ENCODE measurements at regions not wholly inside any gene's neighbourhood (a gene's known extent, or its start where the extent isn't known, plus 50 kb on each side); places are given as distances from the start of the nearest gene placed in this dataset.

DNA sequence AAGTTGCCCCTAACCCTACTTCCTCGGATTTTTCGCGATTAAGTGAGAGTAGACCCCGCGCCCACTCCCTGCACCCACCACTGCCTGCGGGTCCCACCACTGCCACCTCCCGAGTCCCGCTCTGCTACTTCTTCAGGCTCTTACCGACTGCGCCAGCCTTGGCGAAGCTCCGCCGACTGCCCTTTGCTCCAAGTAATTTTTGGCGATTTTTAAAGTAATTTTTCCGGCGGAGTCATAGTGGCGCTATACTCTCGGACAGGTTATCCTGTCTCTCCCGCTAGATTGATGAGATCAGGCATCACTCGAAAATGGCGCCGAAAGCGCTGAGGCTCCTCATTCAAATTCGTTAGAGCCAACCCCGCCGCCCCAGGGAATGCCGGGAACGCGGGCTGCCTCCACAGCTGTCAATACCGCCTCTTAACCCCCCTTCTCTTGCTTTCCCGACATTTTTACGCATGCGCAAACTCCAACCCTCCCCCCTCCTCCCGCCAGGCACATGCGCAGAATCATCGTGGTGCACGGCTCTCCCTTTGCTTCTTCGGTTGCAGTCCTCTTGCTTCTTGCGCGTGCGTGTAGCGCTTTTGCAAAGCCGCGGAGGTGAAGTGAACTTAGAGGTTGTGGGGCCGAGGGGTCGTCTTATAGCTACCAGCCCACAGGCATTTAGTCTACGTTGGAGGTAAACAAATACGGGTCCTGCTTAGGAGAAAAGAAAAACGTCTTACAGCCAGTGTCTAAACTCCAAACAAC lies 66.6 kb downstream of the KCNRG start (continued):
- TF ChIP-seq, protein P1, sequence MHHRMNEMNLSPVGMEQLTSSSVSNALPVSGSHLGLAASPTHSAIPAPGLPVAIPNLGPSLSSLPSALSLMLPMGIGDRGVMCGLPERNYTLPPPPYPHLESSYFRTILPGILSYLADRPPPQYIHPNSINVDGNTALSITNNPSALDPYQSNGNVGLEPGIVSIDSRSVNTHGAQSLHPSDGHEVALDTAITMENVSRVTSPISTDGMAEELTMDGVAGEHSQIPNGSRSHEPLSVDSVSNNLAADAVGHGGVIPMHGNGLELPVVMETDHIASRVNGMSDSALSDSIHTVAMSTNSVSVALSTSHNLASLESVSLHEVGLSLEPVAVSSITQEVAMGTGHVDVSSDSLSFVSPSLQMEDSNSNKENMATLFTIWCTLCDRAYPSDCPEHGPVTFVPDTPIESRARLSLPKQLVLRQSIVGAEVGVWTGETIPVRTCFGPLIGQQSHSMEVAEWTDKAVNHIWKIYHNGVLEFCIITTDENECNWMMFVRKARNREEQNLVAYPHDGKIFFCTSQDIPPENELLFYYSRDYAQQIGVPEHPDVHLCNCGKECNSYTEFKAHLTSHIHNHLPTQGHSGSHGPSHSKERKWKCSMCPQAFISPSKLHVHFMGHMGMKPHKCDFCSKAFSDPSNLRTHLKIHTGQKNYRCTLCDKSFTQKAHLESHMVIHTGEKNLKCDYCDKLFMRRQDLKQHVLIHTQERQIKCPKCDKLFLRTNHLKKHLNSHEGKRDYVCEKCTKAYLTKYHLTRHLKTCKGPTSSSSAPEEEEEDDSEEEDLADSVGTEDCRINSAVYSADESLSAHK (tag by site-specific recombination; IDR thresholded peaks at IDR 0.05) = peak; percentile 47; the same call in 1 of the 2 replicates
- TF ChIP-seq GLI2 (tag by site-specific recombination; IDR thresholded peaks at IDR 0.05; ENCODE audit: borderline replicate concordance, low read depth) (no peak), ZNF571 (tag by site-specific recombination; IDR thresholded peaks at IDR 0.05) (no peak), KLF7 (tag by site-specific recombination; IDR thresholded peaks at IDR 0.05; ENCODE audit: borderline replicate concordance) (peak; percentile 86; the same call in 1 of the 2 replicates), ZNF324 (tag by site-specific recombination; IDR thresholded peaks at IDR 0.05) (peak; percentile 77; the same call in 1 of the 2 replicates), ZNF629 (tag by site-specific recombination; IDR thresholded peaks at IDR 0.05) (peak; percentile 38), ZNF585B (tag by site-specific recombination; IDR thresholded peaks at IDR 0.05) (no peak), KLF10 (tag by site-specific recombination; IDR thresholded peaks at IDR 0.05) (peak; percentile 54), ZNF621 (tag by site-specific recombination; IDR thresholded peaks at IDR 0.05) (no peak), EGR2 (tag by site-specific recombination; IDR thresholded peaks at IDR 0.05; ENCODE audit: low read depth) (peak; percentile 98), SP7 (tag by site-specific recombination; IDR thresholded peaks at IDR 0.05) (peak; percentile 65; the same call in 1 of the 2 replicates), ZBTB1 (tag by site-specific recombination; IDR thresholded peaks at IDR 0.05) (no peak; the same call in 1 of the 2 replicates), ZNF677 (tag by site-specific recombination; IDR thresholded peaks at IDR 0.05) (no peak), ZNF341 (tag by site-specific recombination; IDR thresholded peaks at IDR 0.05; ENCODE audit: low read depth) (peak; percentile 55), ZNF24 (tag by site-specific recombination; IDR thresholded peaks at IDR 0.05) (peak; percentile 65; the same call in 1 of the 2 replicates), ZNF335 (tag by site-specific recombination; conservative IDR thresholded peaks at IDR 0.05) (peak; percentile 79), WT1 (tag by site-specific recombination; IDR thresholded peaks at IDR 0.05) (0 out of 2 replicates have a peak, but pooled peaks have one; percentile 70), ZNF2 (tag by site-specific recombination; IDR thresholded peaks at IDR 0.05) (peak; percentile 65), SP3 (tag by site-specific recombination; IDR thresholded peaks at IDR 0.05) (peak; percentile 35), ZNF391 (tag by site-specific recombination; IDR thresholded peaks at IDR 0.05; ENCODE audit: borderline replicate concordance, low read depth) (peak; percentile 79; the same call in 1 of the 2 replicates), ZNF501 (tag by site-specific recombination; IDR thresholded peaks at IDR 0.05) (peak; percentile 88; the same call in 1 of the 2 replicates), ZEB2 (tag by site-specific recombination; IDR thresholded peaks at IDR 0.05) (peak; percentile 77), ZNF394 (tag by site-specific recombination; IDR thresholded peaks at IDR 0.05; ENCODE audit: borderline replicate concordance) (peak; percentile 73), OVOL3 (tag by site-specific recombination; IDR thresholded peaks at IDR 0.05) (no peak), ZFHX2 (tag by site-specific recombination; conservative IDR thresholded peaks at IDR 0.05) (peak; percentile 98)
- TF ChIP-seq, protein P2, sequence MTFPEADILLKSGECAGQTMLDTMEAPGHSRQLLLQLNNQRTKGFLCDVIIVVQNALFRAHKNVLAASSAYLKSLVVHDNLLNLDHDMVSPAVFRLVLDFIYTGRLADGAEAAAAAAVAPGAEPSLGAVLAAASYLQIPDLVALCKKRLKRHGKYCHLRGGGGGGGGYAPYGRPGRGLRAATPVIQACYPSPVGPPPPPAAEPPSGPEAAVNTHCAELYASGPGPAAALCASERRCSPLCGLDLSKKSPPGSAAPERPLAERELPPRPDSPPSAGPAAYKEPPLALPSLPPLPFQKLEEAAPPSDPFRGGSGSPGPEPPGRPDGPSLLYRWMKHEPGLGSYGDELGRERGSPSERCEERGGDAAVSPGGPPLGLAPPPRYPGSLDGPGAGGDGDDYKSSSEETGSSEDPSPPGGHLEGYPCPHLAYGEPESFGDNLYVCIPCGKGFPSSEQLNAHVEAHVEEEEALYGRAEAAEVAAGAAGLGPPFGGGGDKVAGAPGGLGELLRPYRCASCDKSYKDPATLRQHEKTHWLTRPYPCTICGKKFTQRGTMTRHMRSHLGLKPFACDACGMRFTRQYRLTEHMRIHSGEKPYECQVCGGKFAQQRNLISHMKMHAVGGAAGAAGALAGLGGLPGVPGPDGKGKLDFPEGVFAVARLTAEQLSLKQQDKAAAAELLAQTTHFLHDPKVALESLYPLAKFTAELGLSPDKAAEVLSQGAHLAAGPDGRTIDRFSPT (tag by site-specific recombination; IDR thresholded peaks at IDR 0.05) = peak; percentile 59; the same call in 1 of the 2 replicates
- TF ChIP-seq, protein P3, sequence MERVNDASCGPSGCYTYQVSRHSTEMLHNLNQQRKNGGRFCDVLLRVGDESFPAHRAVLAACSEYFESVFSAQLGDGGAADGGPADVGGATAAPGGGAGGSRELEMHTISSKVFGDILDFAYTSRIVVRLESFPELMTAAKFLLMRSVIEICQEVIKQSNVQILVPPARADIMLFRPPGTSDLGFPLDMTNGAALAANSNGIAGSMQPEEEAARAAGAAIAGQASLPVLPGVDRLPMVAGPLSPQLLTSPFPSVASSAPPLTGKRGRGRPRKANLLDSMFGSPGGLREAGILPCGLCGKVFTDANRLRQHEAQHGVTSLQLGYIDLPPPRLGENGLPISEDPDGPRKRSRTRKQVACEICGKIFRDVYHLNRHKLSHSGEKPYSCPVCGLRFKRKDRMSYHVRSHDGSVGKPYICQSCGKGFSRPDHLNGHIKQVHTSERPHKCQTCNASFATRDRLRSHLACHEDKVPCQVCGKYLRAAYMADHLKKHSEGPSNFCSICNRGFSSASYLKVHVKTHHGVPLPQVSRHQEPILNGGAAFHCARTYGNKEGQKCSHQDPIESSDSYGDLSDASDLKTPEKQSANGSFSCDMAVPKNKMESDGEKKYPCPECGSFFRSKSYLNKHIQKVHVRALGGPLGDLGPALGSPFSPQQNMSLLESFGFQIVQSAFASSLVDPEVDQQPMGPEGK (tag by site-specific recombination; IDR thresholded peaks at IDR 0.05) = 0 out of 2 replicates have a peak, but pooled peaks have one; percentile 35
- TF ChIP-seq, protein P4, sequence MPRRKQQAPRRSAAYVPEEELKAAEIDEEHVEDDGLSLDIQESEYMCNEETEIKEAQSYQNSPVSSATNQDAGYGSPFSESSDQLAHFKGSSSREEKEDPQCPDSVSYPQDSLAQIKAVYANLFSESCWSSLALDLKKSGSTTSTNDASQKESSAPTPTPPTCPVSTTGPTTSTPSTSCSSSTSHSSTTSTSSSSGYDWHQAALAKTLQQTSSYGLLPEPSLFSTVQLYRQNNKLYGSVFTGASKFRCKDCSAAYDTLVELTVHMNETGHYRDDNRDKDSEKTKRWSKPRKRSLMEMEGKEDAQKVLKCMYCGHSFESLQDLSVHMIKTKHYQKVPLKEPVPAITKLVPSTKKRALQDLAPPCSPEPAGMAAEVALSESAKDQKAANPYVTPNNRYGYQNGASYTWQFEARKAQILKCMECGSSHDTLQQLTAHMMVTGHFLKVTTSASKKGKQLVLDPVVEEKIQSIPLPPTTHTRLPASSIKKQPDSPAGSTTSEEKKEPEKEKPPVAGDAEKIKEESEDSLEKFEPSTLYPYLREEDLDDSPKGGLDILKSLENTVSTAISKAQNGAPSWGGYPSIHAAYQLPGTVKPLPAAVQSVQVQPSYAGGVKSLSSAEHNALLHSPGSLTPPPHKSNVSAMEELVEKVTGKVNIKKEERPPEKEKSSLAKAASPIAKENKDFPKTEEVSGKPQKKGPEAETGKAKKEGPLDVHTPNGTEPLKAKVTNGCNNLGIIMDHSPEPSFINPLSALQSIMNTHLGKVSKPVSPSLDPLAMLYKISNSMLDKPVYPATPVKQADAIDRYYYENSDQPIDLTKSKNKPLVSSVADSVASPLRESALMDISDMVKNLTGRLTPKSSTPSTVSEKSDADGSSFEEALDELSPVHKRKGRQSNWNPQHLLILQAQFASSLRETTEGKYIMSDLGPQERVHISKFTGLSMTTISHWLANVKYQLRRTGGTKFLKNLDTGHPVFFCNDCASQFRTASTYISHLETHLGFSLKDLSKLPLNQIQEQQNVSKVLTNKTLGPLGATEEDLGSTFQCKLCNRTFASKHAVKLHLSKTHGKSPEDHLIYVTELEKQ (tag by site-specific recombination; IDR thresholded peaks at IDR 0.05; ENCODE audit: borderline replicate concordance) = peak; percentile 78

Data from HEK293 (cell line).